Amniotic stem cell (primary cell): ENCODE measurements at regions not wholly inside any gene's neighbourhood (a gene's known extent, or its start where the extent isn't known, plus 50 kb on each side); places are given as distances from the start of the nearest gene placed in this dataset.

Experiments used
- DNase-seq: peaks from one replicate; lab custom pipeline; 2025; lab: John Stamatoyannopoulos, UW

GRCh38 chr16:55225972-55226542 is 97.9 kb upstream of the IRX6 start:
- no peak for DNase-seq

DNA sequence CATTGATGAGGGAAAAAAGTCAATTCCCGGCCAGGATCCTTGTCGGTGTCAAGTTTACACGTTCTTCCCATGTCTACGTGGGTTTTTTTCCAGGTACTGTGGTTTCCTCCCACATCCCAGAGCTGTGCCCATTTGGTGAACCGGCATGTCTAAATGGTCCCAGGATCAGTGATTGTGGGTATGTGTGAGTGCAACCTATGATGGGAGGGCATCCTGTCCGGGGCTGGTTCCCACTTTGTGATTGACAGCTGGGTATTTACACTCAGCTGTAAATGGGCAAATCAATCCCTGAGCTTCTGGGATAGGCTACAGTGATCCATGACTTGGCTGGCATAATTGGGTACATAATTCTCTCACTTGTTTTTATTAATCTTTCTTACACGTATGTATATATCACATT is 91.2 kb upstream of the IRX6 start:
- no peak for DNase-seq

- DNase-seq: no peak
Observed at GRCh38 chr16:55233464-55233863, 90.5 kb upstream of the IRX6 start.

GRCh38 chr16:55236655-55237054 is 87.3 kb upstream of the IRX6 start:
- no peak for DNase-seq

GRCh38 chr16:55239723-55240122 is 84.3 kb upstream of the IRX6 start:
- no peak for DNase-seq

GRCh38 chr16:55240888-55241287 is 83.1 kb upstream of the IRX6 start:
- DNase-seq: no peak

DNA sequence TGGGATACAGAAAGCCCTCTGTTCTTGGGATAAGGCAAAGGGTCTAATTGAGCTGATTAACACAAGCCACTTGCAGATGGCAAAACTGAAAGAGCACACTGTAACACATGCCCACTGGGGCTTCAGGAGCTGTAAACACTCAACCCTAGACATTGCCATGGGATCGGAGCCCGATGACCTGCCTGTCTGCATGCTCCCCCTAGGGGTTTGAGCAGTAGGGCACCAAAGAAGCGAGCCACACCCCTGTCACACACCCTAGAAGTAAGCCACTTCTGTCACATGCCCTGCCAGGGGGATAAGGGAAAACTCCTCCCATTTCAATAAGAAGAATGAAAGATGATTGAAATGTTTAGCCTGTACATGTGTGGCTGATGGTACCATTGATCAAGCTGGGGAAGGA is 81.3 kb upstream of the IRX6 start:
- no peak for DNase-seq

DNA sequence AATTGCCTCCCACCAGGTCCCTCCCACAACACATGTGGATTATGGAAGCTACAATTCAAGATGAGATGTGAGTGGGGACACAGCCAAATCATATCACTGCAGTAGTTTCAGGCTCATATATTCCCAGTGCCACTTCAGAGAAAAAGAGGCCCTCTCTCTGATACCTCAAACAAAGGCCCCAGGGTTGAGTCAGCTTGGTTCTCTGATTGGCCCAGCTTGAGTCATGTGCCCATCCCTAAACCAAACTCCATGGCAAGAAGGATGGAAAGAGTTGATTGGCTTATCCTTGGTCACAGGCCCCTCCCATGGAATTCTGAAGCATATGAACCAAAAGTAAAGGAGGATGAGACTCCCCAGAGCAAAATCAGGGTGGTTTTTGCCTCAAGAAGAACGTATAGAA is 75.9 kb upstream of the IRX6 start:
- DNase-seq: no peak

DNA sequence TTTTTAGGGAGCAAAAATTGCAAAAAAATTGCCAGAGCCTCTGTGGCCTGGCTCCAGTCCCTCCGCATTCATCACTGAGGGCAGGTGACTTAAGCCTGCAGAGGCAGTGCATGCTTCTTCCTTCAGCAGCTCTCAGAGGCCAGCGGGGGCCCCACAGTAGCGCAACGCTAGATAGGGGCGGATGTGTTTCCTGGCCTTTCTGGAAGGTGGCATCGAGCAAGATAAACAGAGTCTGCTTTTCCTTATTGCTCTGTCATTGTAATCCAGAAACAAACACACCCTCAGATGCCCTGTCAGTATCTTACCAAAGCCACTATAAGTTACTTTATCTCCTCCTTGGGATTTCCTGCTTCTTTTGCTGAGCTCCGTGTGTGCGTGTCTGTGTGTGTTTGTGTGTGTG is 75.5 kb upstream of the IRX6 start:
- no peak for DNase-seq

GRCh38 chr16:55249361-55249760 is 74.6 kb upstream of the IRX6 start:
- DNase-seq: no peak

GRCh38 chr16:55249936-55250335 is 74.1 kb upstream of the IRX6 start:
- no peak for DNase-seq

DNA sequence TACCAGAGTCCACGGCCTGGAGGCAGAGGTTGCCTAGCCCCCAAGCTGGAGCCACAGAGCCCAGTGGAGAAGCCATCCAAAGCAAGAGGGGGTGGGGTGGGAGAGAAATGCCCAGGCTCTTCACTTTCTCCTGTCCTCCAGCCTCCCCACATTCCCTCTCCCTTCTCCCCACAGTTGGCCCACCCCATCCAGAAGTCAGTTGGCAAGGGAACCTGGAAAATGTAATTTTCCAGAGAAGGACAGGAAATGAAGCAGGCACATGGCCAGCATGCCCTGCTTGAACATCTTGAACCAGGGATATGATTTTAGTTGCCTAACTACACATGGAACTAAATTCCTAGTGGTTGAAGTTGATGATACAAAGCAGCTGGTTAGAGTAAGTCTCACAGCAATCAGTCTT is 73.3 kb upstream of the IRX6 start:
- no peak for DNase-seq

GRCh38 chr16:55251151-55251550 is 72.9 kb upstream of the IRX6 start:
- DNase-seq: no peak

DNA sequence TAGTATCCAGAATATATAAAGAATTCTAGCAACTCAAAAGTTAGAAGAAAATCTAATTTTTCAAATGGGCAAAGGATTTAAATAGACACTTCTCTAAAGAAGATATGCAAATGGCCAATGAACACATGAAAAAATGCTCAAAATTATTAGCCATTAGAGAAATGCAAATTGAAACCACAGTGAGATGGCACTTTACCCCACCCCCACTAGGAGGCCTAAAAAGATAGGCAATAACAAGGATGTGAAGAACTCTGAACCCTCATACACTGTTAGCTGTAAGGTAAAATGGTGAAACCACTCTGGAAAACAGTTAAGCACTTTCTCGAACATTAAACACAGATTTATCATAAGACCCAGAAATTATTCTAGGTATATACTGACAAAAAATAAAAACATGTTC is 71.4 kb upstream of the IRX6 start:
- DNase-seq: no peak

- DNase-seq: no peak
Observed at GRCh38 chr16:55253987-55254386, 70.0 kb upstream of the IRX6 start.

GRCh38 chr16:55255733-55256282 is 68.2 kb upstream of the IRX6 start:
- no peak for DNase-seq

- DNase-seq: no peak
Observed at GRCh38 chr16:55256412-55257016, 67.5 kb upstream of the IRX6 start.

- no peak for DNase-seq
Observed at GRCh38 chr16:55257966-55258613, 65.9 kb upstream of the IRX6 start.

DNA sequence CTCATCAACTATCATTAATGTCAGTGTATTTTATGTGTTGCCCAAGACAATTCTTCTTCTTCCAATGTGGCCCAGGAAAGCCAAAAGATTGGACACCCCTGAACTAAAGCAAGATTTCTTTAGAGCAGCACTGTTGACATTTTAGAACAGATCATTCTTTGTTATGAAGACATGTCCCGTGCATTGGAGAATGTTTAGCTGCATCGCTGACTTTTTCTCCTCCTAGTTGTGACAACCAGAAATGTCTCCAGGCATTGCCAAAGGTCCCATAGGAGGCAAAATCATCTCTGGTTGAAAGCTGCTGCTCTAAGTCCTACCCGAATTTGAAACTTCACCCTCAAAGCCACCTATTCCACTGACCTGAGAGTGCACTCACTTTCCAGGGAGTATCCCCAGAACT is 62.7 kb upstream of the IRX6 start:
- DNase-seq: no peak

DNA sequence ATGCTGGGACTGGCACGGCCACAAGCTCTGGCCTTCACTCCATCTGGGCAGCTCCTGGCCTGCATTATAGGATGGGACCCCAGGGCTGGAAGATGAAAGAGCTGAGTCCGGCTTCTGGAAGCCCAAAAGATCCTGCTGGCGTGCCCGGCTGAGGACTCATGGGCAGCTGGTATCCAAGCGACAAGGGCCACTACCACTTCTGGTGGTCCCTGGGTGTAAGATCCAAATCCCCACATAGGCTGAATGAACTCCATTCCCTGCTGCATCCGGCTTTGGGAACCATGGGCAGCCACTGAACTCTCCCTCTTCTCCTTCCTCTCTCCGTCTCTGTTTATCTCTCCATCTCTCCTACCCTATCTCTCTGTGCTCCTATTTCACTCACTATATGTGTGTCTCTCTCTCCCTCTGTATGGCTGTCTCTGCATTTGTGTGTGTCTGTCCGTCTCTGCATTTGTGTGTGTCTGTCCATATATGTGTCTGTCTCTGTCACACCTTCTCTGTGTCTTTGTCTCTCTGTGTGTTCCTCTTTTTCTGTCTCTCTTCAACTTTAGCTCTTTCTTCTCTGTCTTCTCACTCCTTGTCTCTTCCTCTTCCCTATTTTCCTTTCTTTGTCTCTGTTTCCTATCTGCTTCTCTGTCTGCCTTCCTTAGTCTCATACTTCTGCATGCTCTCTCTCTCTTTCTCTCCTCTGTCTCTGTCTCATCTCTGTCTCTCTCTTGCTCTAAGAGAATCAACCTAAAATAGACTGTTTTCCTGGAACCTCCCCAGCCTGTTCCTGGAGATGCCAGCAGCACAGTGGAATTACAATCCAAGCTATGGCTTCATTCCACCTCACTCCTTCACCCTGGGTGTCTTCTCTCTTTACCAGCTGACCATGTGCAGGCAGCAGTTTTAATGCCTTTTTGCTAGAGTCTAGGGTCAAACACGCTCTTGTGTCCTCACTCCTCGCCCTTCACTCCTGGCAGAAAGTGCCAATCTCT is 60.4 kb upstream of the IRX6 start:
- DNase-seq: no peak

GRCh38 chr16:55264949-55265348 is 59.1 kb upstream of the IRX6 start:
- DNase-seq: no peak

DNA sequence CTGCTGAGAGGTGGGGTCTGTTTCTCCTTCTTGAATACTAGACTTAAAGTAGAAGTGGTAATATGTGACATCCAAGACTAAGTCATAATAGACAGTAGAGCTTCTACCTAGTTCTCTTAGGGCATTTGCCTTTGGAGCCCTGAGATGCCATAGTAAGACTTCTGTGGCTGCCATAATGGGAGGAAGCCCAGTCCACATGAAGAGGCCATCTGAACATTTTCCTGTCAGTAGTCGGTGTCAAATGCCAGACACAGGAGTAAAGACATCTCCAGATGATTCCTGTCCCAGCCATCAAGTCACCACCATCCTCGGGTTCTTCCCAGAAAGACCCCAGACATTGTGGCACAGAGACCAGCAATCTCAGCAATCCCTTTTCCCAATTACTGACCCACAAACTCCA is 58.1 kb upstream of the IRX6 start:
- DNase-seq: no peak
